ENCODE measurements at regions not wholly inside any gene's neighbourhood (a gene's known extent, or its start where the extent isn't known, plus 50 kb on each side); places are given as distances from the start of the nearest gene placed in this dataset.
A peak's percentile ranks its signal among the peaks of the same experiment; 100 is the strongest.
"Not testable (repeated sequence)": the region's sequence is repeated elsewhere in the genome, so short reads cannot be mapped to it uniquely, and the experiment has no call there.

GRCh38 chr14:84234281-84234680, 1295.7 kb upstream of the FLRT2 start:
- no peak for DNase-seq (ENCODE audit: low read depth, low spot score)

DNA sequence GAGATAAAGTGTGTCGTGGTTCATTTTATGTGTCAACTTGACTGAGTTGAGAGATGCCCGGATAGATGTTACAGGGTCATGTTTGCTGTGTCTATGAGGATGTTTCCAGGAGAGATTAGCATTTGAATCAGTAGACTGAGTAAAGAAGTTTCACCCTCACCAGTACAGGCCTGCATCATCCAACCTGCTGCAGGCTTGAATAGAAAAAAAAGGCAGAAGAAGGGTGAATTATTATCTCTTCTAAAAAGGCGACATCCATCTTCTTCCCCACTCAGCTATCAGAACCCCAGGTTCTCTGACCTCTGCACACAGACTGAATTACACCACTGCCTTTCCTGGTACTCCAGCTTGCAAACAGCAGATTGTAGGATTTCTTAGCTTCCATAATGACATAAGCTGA, 1293.7 kb upstream of the FLRT2 start:
- DNase-seq (ENCODE audit: low read depth, low spot score) = no peak

DNA sequence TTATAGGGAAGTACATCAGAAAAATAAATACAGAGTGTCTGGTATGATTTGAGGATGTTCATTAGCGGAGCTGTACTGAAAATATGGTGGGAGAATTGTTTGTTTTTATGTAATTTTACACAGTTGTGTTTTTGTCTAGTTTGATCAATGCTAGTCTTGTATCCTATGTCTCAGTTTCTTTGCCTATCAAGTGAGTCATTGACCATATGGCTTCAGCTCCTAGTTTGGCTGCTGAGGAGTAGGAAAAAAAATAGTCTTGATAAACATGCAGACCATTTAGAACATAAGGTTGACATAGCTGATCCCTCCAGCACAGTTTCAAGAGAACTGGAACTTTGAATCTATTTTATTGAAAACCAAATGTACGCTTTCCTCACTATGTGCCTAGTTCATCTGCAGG, 1292.1 kb upstream of the FLRT2 start:
- no peak for DNase-seq (ENCODE audit: low read depth, low spot score)

GRCh38 chr14:84247693-84248092, 1282.3 kb upstream of the FLRT2 start:
- no peak for DNase-seq (ENCODE audit: low read depth, low spot score)

- DNase-seq (ENCODE audit: low read depth, low spot score) = peak; percentile 96
Observed at GRCh38 chr14:84250893-84251292, 1279.1 kb upstream of the FLRT2 start.

DNA sequence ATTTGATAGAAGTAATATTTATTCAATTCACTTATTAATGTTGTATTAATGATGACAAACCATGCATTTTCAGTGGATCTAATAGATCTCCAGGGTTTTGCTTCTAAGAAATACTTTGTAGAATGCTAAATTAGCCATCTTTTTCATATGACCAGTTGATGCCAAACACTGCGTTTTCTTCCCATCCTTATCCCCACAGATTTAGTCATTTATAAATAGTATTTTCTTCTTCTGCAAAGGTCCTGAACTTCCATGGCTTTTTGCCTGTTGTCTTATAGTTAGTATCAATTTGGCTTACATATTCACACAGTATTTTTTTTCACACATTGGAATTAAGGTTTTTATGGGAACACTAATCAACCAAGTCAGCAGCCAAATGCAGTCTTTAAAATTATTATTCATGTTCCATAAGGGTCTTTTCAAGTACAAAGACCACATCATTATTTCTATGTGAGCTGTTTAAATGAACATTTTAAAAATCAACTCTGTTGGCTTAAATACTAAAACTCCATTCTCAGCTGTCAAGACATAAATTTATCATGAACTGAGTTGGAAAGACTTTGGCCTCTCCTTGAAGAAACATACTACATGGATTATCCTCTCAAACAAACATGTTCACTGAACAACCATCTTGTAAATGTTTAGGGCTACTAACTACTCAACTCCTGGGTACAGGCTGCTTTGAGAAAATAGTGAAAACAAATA, 1278.4 kb upstream of the FLRT2 start:
- DNase-seq (ENCODE audit: low read depth, low spot score) = no peak

GRCh38 chr14:84252706-84253105, 1277.2 kb upstream of the FLRT2 start:
- no peak for DNase-seq (ENCODE audit: low read depth, low spot score)

GRCh38 chr14:84253326-84253725, 1276.6 kb upstream of the FLRT2 start:
- no peak for DNase-seq (ENCODE audit: low read depth, low spot score)

- peak; percentile 86 for DNase-seq (ENCODE audit: low read depth, low spot score)
Observed at GRCh38 chr14:84254290-84254689, 1275.7 kb upstream of the FLRT2 start.

DNA sequence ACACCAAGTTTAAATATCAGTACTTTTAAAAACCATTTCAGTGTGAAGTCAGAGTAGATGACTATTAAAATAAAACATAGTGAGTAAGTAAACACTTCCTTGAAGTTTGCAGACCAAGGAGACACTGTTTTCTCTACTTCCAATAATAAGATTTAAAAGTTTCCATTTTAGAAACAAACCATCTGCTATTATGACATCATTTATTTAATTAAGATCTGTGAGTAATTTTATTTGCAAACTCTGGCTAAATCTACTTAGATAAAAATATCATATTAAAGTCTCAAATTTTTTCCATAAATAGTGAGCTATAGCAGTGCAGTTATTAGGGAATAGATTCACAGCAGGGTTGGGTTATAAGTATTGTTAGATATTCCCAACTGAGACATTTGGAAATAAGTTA, 1267.0 kb upstream of the FLRT2 start:
- DNase-seq (ENCODE audit: low read depth, low spot score) = no peak

- DNase-seq (ENCODE audit: low read depth, low spot score) = no peak
Observed at GRCh38 chr14:84272290-84272721, 1257.6 kb upstream of the FLRT2 start.

- DNase-seq (ENCODE audit: low read depth, low spot score) = no peak
Observed at GRCh38 chr14:84273181-84273580, 1256.8 kb upstream of the FLRT2 start.

DNA sequence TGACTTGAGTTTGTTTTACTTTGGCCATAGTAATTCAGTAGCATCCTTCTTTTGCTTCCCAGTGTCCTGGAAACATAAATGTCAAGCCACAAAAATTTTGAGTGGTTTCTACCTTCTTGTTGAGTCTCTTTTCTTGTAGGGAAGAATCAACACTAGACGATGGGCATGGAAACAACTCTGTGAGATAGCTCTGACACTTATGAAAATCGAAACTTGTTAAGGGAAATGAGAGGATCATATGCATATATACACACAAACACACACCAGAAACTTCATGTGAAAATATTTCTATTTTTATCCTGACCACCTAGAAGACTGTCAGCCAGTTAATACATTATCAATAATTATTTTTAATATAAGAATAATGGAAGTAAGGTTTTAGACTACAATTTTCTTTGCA, 1247.3 kb upstream of the FLRT2 start:
- DNase-seq (ENCODE audit: low read depth, low spot score) = no peak

- no peak for DNase-seq (ENCODE audit: low read depth, low spot score)
Observed at GRCh38 chr14:84288781-84289180, 1241.2 kb upstream of the FLRT2 start.

DNA sequence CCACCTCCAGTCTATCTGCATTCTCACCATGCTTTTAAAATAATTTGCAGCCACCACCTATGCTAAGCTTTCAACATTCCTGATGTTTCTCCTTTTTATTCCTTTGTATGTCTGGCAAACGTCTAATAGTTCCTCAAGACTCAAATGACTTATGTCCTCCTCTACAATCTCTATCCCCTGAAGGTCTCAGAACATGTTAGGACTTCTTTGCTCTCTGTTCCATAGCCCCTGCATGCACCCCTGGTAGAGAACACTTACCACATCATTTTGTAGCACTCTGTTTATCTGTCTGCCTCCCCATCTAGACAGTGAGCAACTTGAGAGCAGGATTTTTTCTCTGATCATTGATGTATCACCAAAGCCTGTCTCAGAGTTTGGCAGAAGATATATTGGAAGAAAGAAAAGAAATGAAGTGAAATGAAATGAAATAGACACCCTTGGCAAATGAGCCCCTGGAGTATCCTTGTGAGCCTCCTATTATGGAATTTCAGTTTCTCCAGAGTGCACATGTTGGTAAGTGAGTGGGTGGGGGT, 1231.2 kb upstream of the FLRT2 start:
- DNase-seq (ENCODE audit: low read depth, low spot score) = no peak

- no peak for DNase-seq (ENCODE audit: low read depth, low spot score)
Observed at GRCh38 chr14:84303140-84303539, 1226.8 kb upstream of the FLRT2 start.

DNA sequence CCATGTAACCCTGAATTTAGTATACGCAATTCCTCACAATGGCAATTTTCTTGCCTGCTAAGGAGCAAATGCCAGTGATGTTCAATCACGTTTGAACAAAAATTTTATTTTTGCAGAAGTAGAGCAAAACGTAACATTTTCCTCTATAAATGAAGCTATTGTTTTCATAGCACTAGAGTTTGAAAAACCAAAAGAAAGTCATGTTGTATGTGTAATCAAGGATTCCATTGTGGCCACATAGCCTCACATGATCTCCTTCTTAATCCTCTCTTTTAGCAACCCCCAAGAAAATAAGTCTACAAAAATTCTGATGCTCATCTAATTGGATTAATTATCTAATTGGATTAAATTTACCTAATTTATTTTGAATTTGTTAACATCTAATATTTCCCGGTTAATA, 1217.4 kb upstream of the FLRT2 start:
- DNase-seq (ENCODE audit: low read depth, low spot score) = no peak

DNA sequence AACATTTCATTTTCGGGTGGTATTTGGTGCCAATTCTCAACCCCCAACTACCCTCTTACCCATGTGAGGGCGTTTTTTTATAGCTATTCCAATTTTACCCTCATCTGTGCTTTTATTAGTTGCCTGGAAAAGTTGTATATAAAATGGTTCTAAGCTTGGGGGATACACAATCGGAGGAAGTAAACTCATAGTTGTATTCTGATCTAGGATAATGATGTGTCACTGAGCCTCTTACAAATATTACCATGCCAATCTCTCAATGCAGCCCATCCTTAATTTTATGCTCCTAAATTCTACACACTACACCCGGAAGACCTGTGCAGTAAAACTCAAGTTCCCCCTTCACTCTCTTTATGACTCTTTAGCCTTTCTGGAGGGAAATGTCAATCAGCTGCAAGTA, 1206.5 kb upstream of the FLRT2 start:
- no peak for DNase-seq (ENCODE audit: low read depth, low spot score)

GRCh38 chr14:84323978-84324377, 1206.0 kb upstream of the FLRT2 start:
- peak; percentile 54 for DNase-seq (ENCODE audit: low read depth, low spot score)

DNA sequence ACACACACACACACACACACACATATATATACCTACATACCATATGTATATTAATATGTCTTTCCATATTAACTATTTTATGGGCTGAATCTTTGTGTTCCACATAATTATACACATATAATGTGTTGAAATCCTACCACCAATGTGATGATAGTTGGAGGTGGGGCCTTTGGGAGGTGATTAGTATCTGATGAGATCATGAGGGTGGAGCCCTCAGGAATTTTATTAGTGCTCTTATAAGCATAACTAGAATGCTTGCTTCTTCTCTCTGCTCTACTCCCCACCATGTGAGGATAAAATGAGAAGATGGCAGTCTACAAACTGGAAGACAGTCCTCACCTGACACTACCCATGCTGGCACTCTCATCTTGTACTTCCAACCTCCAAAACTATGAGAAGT, 1193.5 kb upstream of the FLRT2 start:
- DNase-seq (ENCODE audit: low read depth, low spot score) = no peak

DNA sequence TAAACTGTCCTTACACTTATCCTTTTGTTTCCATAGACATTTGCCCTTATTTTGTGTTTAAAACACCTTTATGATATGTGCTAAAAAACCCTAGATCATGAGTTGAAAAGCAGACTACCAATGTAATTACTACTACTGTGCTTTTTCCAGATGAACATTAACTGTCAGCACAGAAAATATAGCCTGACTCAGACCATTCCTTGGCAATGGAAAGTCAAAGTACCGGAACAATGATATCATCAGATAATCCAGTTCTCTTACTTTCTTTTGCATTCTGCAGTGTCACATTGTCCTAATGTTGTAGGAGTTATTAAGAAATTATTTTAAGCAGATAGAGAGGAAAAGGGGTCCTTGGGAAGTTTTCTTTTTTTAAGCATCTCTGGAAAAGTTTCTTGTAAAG, 1189.0 kb upstream of the FLRT2 start:
- DNase-seq (ENCODE audit: low read depth, low spot score) = no peak

GRCh38 chr14:84341867-84342266, 1188.1 kb upstream of the FLRT2 start:
- DNase-seq (ENCODE audit: low read depth, low spot score) = not testable (repeated sequence)

GRCh38 chr14:84343656-84344055, 1186.3 kb upstream of the FLRT2 start:
- DNase-seq (ENCODE audit: low read depth, low spot score) = no peak

DNA sequence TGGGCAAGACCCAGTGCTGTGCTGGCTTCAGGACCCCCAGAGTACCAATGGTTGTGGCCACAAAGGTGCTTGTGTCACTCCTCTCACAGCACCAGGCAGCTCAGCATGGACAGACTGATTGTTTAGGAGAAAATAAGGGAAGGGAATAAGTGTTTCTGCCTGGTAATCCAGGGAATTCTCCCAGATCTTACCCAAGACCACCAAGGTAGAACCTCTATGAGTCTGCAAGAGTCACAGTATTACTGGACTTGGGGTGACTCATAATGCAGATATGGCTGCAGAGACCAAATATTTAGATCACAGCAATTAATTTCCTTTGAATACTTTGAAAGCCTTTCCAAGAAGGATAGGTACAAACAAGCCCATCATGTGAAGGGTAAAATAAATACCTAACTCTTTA, 1178.3 kb upstream of the FLRT2 start:
- no peak for DNase-seq (ENCODE audit: low read depth, low spot score)
